Mesendoderm (in vitro differentiated cells): ENCODE measurements at regions not wholly inside any gene's neighbourhood (a gene's known extent, or its start where the extent isn't known, plus 50 kb on each side); places are given as distances from the start of the nearest gene placed in this dataset.

ENCODE experiments used
- DNase-seq: peaks from one replicate; pipeline ENCODE4 v3.0.0; 2013
- H2AK5ac ChIP-seq: 2 replicates; pipeline ENCODE4 v1.6.1; 2013; ENCODE audit warnings: low read length, inconsistent platforms
- H2BK120ac ChIP-seq: 2 replicates; pipeline ENCODE4 v1.6.1; 2013; ENCODE audit warnings: low read depth, mild to moderate bottlenecking, low read length, moderate library complexity, mixed read lengths
- H2BK15ac ChIP-seq: replicated peaks from 2 replicates; pipeline ENCODE4 v1.6.1; 2013; ENCODE audit warnings: low read depth, mild to moderate bottlenecking, moderate library complexity
- H2BK5ac ChIP-seq: 2 replicates; pipeline ENCODE4 v1.6.1; 2013; ENCODE audit warnings: low read length, inconsistent platforms
- H3K18ac ChIP-seq: 2 replicates; pipeline ENCODE4 v1.6.1; 2013; ENCODE audit warnings: mild to moderate bottlenecking, low read length, mixed read lengths
- H3K23ac ChIP-seq: one replicate; pipeline ENCODE4 v1.6.1; 2013; ENCODE audit warnings: low read length
- H3K27ac ChIP-seq: 2 replicates; pipeline ENCODE4 v1.5.1; 2013; ENCODE audit warnings: low read depth, mild to moderate bottlenecking, inconsistent platforms, low read length, moderate library complexity
- H3K27me3 ChIP-seq: 2 replicates; pipeline ENCODE4 v1.6.1; 2013; ENCODE audit warnings: low read length, control low read depth, mild to moderate bottlenecking, inconsistent platforms; ENCODE audit not compliant: insufficient read depth, poor library complexity
- H3K36me3 ChIP-seq: 2 replicates; pipeline ENCODE4 v1.6.1; 2013; ENCODE audit warnings: low read length, inconsistent platforms; ENCODE audit not compliant: control insufficient read depth, insufficient read depth
- H3K4ac ChIP-seq: one replicate; pipeline ENCODE4 v1.6.1; 2013; ENCODE audit warnings: low read depth, mild to moderate bottlenecking, low read length, moderate library complexity
- H3K4me1 ChIP-seq: 2 replicates; pipeline ENCODE4 v1.6.1; 2013; ENCODE audit warnings: low read depth, low read length, inconsistent platforms; ENCODE audit not compliant: control insufficient read depth
- H3K4me2 ChIP-seq: 2 replicates; pipeline ENCODE4 v1.6.1; 2013; ENCODE audit warnings: low read length
- H3K4me3 ChIP-seq: 2 replicates; pipeline ENCODE4 v1.5.1; 2013; ENCODE audit warnings: mild to moderate bottlenecking, low read length
- H3K56ac ChIP-seq: one replicate; pipeline ENCODE4 v1.6.1; 2013; ENCODE audit warnings: low read length
- H3K79me1 ChIP-seq: 2 replicates; pipeline ENCODE4 v1.6.1; 2013; ENCODE audit warnings: low read length, inconsistent platforms
- H3K79me2 ChIP-seq: 2 replicates; pipeline ENCODE4 v1.6.1; 2013; ENCODE audit warnings: mild to moderate bottlenecking, low read length; ENCODE audit not compliant: control insufficient read depth, insufficient read depth
- H3K9ac ChIP-seq: 2 replicates; pipeline ENCODE4 v1.6.1; 2013; ENCODE audit warnings: low read length, inconsistent platforms
- H4K5ac ChIP-seq: one replicate; pipeline ENCODE4 v1.6.1; 2013; ENCODE audit warnings: low read length
- H4K8ac ChIP-seq: one replicate; pipeline ENCODE4 v1.6.1; 2013; ENCODE audit warnings: low read depth, mild to moderate bottlenecking, control low read depth, low read length, moderate library complexity
- WGBS: extraction: QIAGEN DNeasy Blood & Tissue Kit; methylation state at CpG from one replicate; pipeline ENCODE4 v1.1.7; 2013; ENCODE audit warnings: low lambda C conversion rate, missing lambda C conversion rate; ENCODE audit not compliant: insufficient coverage; ENCODE audit errors: extremely low coverage; 5-methylcytosine and 5-hydroxymethylcytosine counted together

DNA sequence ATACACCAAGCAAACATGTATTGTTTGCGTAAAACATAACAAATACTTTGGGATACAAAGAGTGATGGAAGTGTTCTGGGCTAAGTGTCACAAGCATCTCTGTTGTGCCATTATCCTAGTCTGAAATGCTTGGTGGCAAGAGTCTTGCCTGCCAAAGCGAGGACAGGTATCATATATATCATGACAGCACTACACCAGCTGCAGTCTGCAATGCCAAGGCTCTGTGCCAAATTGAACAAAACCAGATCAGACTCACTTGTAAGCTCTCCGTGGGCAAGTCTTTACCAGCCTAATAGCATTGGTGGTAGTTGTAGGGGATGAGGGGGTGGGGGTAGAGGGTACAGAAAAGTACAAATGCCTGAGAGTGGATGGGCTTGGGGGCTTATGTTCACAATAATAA, 119.2 kb downstream of the RWDD3 start:
- no CpG with 5 or more reads among the region's 3 CpGs for WGBS
- H2BK5ac ChIP-seq, result no peak overlapping the region
- no peaks in the 10 kb centered on the region for H3K36me3 ChIP-seq

DNA sequence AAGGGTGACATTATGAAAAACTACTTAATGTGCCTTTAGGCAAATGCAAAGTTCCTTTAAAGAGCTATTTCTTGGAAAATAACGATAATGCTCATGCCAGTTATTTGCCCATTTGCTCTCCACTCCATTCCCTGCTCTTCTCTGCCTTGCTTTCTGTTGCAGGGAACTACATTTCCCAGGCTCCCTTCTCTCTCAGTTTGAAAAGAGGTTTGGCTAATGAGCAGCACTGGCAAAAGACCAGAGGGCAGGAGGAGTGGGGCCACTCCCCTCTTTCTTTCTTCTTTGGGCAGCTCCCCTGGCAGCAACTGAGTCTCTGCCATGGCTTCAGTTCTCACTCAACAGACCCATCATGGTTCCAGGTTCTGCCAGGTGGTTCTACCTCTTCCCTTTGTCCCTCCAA, 130.5 kb downstream of the RWDD3 start:
- H2BK15ac ChIP-seq, result no peak overlapping the region
- no peak overlapping the region for H3K4me3 ChIP-seq
- no peak overlapping the region for H3K56ac ChIP-seq
- no peak overlapping the region for H3K4ac ChIP-seq
- H3K27ac ChIP-seq, result no peak overlapping the region
- H3K36me3 ChIP-seq, result no peaks in the 10 kb centered on the region
- H2BK120ac ChIP-seq, result no peak overlapping the region
- whole genome bisulfite sequencing, result no CpG with 5 or more reads among the region's 1 CpG
- no peak overlapping the region for H3K23ac ChIP-seq
- H4K5ac ChIP-seq, result no peak overlapping the region
- no peak overlapping the region for H3K4me2 ChIP-seq
- no peak overlapping the region for H2BK5ac ChIP-seq
- H2AK5ac ChIP-seq, result no peak overlapping the region
- H3K27me3 ChIP-seq, result no peaks in the 10 kb centered on the region
- H3K4me1 ChIP-seq, result peaks cover 3% of the 10 kb centered on the region
- H3K79me1 ChIP-seq, result no peaks in the 10 kb centered on the region
- peak; percentile 13 for DNase-seq
- no peaks in the 10 kb centered on the region for H3K79me2 ChIP-seq
- no peak overlapping the region for H3K18ac ChIP-seq
- no peak overlapping the region for H4K8ac ChIP-seq
- H3K9ac ChIP-seq, result no peak overlapping the region

More for the DNA sequence above, 119.2 kb downstream of the RWDD3 start:
- Histone ChIP-seq H4K8ac (no peak overlapping the region), H2AK5ac (no peak overlapping the region), H3K79me2 (no peaks in the 10 kb centered on the region), H3K56ac (no peak overlapping the region), H3K9ac (no peak overlapping the region), H3K27ac (no peak overlapping the region), H3K4me1 (no peaks in the 10 kb centered on the region), H3K4me2 (no peak overlapping the region), H4K5ac (no peak overlapping the region), H3K18ac (no peak overlapping the region), H3K4me3 (no peak overlapping the region), H2BK120ac (no peak overlapping the region), H3K4ac (no peak overlapping the region), H3K23ac (no peak overlapping the region), H3K79me1 (no peaks in the 10 kb centered on the region), H3K27me3 (no peaks in the 10 kb centered on the region), H2BK15ac (no peak overlapping the region)
- no peak for DNase-seq

DNA sequence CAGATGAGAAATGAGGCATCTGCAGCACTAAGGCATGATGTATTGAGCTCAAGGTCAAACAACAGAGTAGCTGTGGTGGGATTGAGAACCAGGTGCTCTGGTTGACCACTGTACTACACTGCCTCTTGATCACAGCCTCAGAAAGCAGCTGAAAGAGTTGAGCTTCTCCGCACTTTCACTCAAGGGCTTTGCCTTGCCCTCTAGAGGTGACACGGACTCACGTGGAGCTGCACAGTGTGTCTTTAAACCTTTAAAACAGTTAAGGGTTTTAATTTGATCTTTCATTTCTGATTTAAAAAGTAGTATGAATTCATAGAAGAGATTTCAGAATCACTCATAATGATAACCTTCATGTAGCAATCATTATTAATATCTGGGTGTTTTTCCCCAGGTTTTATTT, 132.5 kb downstream of the RWDD3 start:
- H3K4me3 ChIP-seq, result no peak overlapping the region
- H3K79me2 ChIP-seq, result no peaks in the 10 kb centered on the region
- H3K4ac ChIP-seq, result no peak overlapping the region
- H2AK5ac ChIP-seq, result peak overlapping the region; percentile 54
- no peak overlapping the region for H3K4me2 ChIP-seq
- peak; percentile 3 for DNase-seq
- no peak overlapping the region for H3K23ac ChIP-seq
- no peak overlapping the region for H3K18ac ChIP-seq
- peaks cover 3% of the 10 kb centered on the region for H3K4me1 ChIP-seq
- WGBS, result no CpG with 5 or more reads among the region's 3 CpGs
- H3K27ac ChIP-seq, result no peak overlapping the region
- no peaks in the 10 kb centered on the region for H3K36me3 ChIP-seq
- no peaks in the 10 kb centered on the region for H3K27me3 ChIP-seq
- H4K5ac ChIP-seq, result no peak overlapping the region
- H3K79me1 ChIP-seq, result no peaks in the 10 kb centered on the region
- no peak overlapping the region for H2BK120ac ChIP-seq
- H4K8ac ChIP-seq, result no peak overlapping the region
- H3K9ac ChIP-seq, result no peak overlapping the region
- no peak overlapping the region for H2BK15ac ChIP-seq
- H2BK5ac ChIP-seq, result no peak overlapping the region
- no peak overlapping the region for H3K56ac ChIP-seq

DNA sequence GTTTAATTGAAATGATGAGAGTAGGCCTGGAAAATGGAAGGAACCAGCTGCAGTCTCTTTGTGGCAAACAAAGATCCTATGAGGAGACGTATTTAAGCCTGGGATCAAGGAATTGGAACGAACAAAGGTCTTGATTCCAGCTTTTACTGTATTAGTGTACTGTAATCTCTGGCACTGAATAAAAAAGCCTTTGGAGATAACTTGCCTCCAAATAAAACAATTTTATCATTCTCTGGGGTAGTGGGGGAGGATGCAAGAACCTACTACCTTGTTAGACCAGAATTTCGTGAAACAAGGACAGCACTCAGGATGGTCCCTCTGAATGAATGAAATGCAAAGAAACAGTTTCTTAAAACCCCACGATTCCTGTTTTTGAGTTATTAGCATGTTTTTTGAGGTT, 134.2 kb downstream of the RWDD3 start:
- no peak overlapping the region for H3K4me2 ChIP-seq
- H2BK120ac ChIP-seq, result no peak overlapping the region
- no peaks in the 10 kb centered on the region for H3K79me2 ChIP-seq
- no peak overlapping the region for H3K4ac ChIP-seq
- H4K8ac ChIP-seq, result no peak overlapping the region
- WGBS, result no CpG with 5 or more reads among the region's 4 CpGs
- no peaks in the 10 kb centered on the region for H3K79me1 ChIP-seq
- peaks cover 3% of the 10 kb centered on the region for H3K4me1 ChIP-seq
- DNase-seq, result no peak
- H3K4me3 ChIP-seq, result no peak overlapping the region
- no peaks in the 10 kb centered on the region for H3K27me3 ChIP-seq
- no peak overlapping the region for H3K9ac ChIP-seq
- H4K5ac ChIP-seq, result no peak overlapping the region
- no peak overlapping the region for H3K18ac ChIP-seq
- no peak overlapping the region for H2BK15ac ChIP-seq
- H2BK5ac ChIP-seq, result no peak overlapping the region
- no peak overlapping the region for H2AK5ac ChIP-seq
- H3K36me3 ChIP-seq, result no peaks in the 10 kb centered on the region
- H3K27ac ChIP-seq, result no peak overlapping the region
- H3K23ac ChIP-seq, result no peak overlapping the region
- H3K56ac ChIP-seq, result no peak overlapping the region

DNA sequence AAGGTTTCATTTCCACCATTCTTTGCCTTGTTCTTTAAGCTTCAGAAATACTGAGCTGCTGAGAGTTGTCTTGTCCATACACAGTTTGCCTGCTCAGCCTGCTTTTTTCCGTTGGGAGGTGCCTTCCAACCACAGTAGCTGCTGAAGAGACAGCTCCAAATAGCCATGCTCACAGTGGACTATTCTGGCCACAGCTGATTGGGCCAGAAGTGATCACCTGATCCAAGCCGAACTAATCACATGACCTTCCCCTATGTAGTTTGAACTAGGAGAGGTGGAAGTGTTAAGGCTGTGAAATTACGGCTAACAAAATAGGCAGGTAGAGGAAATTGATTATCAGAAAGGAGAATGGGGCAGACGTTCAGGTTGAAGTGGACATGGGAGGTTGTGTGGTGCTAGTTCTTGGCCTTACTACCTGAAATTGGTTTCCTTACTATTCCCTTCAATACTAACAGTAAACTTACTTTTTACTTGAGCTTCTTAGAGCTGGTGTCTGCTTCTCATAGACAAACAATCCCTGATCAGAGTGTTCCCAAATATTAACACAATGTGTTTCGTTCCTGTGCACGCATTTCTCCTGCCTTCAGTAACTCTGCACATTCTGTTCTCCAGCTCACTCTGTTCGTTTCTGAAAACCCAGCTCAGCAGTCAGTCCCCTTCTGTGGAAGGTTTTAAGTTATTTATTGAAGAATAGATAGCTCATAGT, 136.1 kb downstream of the RWDD3 start:
- H3K4me3 ChIP-seq, result no peak overlapping the region
- H3K79me1 ChIP-seq, result no peaks in the 10 kb centered on the region
- no peak overlapping the region for H3K18ac ChIP-seq
- no peak overlapping the region for H3K4ac ChIP-seq
- H3K56ac ChIP-seq, result no peak overlapping the region
- H2BK5ac ChIP-seq, result no peak overlapping the region
- no peaks in the 10 kb centered on the region for H3K79me2 ChIP-seq
- H3K9ac ChIP-seq, result no peak overlapping the region
- peaks cover 3% of the 10 kb centered on the region for H3K4me1 ChIP-seq
- no peak overlapping the region for H3K23ac ChIP-seq
- no peak overlapping the region for H3K27ac ChIP-seq
- H3K36me3 ChIP-seq, result no peaks in the 10 kb centered on the region
- no peak overlapping the region for H2BK15ac ChIP-seq
- no peak overlapping the region for H2BK120ac ChIP-seq
- no peak overlapping the region for H2AK5ac ChIP-seq
- peak; percentile 16 for DNase-seq
- H4K5ac ChIP-seq, result no peak overlapping the region
- no peaks in the 10 kb centered on the region for H3K27me3 ChIP-seq
- no peak overlapping the region for H4K8ac ChIP-seq
- H3K4me2 ChIP-seq, result no peak overlapping the region
- WGBS, result no CpG with 5 or more reads among the region's 7 CpGs
